ENCODE measurements at regions not wholly inside any gene's neighbourhood (a gene's known extent, or its start where the extent isn't known, plus 50 kb on each side); places are given as distances from the start of the nearest gene placed in this dataset.

DNA sequence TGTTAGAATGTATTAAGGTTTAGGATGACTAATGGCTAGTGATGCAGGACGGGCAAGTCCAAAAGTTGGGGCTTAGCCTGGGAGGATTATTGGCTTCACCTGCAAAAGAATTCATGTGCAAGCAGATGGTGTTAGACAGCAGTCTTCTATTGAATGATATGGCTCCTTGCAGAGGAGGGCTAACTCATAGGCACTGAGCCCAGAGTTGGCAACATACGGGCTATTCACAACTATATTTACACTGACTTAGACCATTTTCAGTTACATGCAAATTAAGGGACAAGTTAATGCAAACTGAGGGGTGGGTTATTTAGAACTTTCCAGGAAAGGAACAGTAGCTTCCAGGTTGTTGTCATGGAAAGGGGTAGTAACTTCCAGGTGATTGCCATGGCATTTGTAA is 1017.1 kb upstream of the EEF2KMT start:
- TF ChIP-seq, protein P1, sequence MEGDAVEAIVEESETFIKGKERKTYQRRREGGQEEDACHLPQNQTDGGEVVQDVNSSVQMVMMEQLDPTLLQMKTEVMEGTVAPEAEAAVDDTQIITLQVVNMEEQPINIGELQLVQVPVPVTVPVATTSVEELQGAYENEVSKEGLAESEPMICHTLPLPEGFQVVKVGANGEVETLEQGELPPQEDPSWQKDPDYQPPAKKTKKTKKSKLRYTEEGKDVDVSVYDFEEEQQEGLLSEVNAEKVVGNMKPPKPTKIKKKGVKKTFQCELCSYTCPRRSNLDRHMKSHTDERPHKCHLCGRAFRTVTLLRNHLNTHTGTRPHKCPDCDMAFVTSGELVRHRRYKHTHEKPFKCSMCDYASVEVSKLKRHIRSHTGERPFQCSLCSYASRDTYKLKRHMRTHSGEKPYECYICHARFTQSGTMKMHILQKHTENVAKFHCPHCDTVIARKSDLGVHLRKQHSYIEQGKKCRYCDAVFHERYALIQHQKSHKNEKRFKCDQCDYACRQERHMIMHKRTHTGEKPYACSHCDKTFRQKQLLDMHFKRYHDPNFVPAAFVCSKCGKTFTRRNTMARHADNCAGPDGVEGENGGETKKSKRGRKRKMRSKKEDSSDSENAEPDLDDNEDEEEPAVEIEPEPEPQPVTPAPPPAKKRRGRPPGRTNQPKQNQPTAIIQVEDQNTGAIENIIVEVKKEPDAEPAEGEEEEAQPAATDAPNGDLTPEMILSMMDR (IDR thresholded peaks at IDR 0.05): no peak
- TF ChIP-seq POLR2A (IDR thresholded peaks at IDR 0.05): no peak
- no peak for TF ChIP-seq POLR2AphosphoS5 (IDR thresholded peaks at IDR 0.05)

Data from breast epithelium (tissue), 3 donors.